ENCODE measurements at regions not wholly inside any gene's neighbourhood (a gene's known extent, or its start where the extent isn't known, plus 50 kb on each side); places are given as distances from the start of the nearest gene placed in this dataset.

DNA sequence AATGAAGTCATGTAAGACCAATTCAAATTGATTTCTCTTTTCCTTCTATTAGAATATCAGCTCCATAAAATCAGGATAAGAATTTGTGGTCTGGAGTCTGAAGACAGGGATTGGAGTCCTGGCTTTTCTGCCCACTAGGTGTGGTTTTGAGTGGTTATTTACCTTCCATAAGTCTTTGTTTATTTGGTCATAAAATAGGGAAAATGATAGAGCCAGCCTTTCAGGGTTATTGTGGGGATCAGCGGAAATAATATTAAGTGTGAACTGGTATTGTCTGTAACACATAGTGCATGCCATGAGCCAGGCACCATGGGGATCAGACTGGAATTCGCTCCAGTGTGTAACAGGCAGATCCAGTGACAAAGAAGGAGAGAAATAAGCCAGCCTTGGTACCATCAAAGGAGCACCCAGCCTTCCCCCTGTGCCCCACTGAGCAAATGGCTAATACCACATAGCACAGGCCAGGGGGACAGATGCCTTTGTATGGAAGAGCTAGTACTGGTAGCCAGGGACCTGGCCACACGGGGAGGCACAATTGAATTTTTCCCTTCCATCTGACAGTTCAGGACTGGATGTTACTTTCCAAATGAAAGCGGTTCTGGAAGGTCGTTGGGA lies 509.7 kb upstream of the PODXL start:
- Mint-ChIP-seq H3K4me3 (no peak overlapping the region), H3K36me3 (no peaks in the 10 kb centered on the region), H3K9me3 (no peaks in the 10 kb centered on the region), H3K27me3 (ENCODE audit: low read depth in 2 of 2) (peaks cover 3 to 31% of the 10 kb centered on the region in 2 donors), H3K27ac (no peak overlapping the region), H3K4me1 (no peaks in the 10 kb centered on the region)
- Histone ChIP-seq H3K4me1 (ENCODE audit: control insufficient read depth, insufficient read depth, low read length) (no peaks in the 10 kb centered on the region), H3K27ac (ENCODE audit: low read length) (no peak overlapping the region), H3K4me3 (ENCODE audit: low read length) (no peak overlapping the region), H3K9me3 (ENCODE audit: control insufficient read depth, insufficient read depth, low read length) (no peaks in the 10 kb centered on the region), H3K27me3 (ENCODE audit: control insufficient read depth, insufficient read depth, low read length) (no peaks in the 10 kb centered on the region), H3K36me3 (ENCODE audit: control insufficient read depth, insufficient read depth, low read length) (no peaks in the 10 kb centered on the region)
- ATAC-seq (no peak), DNase-seq (no peak)
- TF ChIP-seq, protein P1, sequence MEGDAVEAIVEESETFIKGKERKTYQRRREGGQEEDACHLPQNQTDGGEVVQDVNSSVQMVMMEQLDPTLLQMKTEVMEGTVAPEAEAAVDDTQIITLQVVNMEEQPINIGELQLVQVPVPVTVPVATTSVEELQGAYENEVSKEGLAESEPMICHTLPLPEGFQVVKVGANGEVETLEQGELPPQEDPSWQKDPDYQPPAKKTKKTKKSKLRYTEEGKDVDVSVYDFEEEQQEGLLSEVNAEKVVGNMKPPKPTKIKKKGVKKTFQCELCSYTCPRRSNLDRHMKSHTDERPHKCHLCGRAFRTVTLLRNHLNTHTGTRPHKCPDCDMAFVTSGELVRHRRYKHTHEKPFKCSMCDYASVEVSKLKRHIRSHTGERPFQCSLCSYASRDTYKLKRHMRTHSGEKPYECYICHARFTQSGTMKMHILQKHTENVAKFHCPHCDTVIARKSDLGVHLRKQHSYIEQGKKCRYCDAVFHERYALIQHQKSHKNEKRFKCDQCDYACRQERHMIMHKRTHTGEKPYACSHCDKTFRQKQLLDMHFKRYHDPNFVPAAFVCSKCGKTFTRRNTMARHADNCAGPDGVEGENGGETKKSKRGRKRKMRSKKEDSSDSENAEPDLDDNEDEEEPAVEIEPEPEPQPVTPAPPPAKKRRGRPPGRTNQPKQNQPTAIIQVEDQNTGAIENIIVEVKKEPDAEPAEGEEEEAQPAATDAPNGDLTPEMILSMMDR (IDR thresholded peaks at IDR 0.05): no peak
- intact Hi-C loops (cut with micrococcal nuclease): no loop called here
- 71% methylated on average over 5 of the region's 5 CpGs for WGBS (ENCODE audit: insufficient coverage)

DNA sequence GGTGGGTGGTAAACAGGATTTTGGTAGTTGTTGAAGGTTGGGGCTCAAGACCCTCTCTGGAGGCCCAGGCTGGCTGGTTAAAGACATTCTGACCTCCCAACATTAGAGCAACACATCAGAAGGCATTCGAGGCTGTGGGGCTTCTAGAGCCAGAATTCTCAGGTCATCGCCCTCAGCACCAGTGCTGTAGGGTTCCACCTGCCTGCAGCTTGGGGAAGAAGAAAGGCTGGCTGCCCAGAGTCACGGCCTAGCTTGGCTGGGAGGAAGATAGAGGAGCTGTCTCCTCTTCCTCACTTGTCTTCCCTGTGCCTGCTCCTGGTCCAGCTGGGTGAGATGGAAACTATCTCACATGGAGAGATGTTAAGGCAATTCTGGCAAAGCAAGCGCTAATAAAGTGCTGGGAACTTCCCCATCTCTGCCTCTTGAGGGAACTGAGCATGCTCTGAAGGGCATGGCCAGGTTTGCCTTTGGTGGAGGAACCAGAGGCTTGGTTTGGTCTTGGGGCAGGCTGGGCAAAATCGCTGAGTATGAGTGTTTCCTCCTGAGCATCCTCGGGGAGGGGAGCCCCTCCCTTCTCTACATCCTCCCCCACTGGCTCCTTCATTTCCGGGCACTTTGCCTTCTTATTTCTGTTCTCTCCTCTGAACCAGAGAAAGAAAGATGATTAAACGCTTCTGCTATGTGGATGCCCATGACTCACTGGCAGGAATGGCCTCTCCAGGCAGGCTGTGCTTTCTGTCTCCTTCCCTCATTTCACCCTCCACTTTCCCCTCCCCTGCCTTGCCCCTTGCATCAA lies 509.0 kb upstream of the PODXL start:
- no peak overlapping the region for H3K27ac Mint-ChIP-seq
- no peaks in the 10 kb centered on the region for H3K4me1 Mint-ChIP-seq
- no peaks in the 10 kb centered on the region for H3K9me3 Mint-ChIP-seq
- Histone ChIP-seq H3K27ac (ENCODE audit: low read length) (no peak overlapping the region), H3K27me3 (ENCODE audit: control insufficient read depth, insufficient read depth, low read length) (no peaks in the 10 kb centered on the region), H3K36me3 (ENCODE audit: control insufficient read depth, insufficient read depth, low read length) (no peaks in the 10 kb centered on the region), H3K4me1 (ENCODE audit: control insufficient read depth, insufficient read depth, low read length) (no peaks in the 10 kb centered on the region), H3K9me3 (ENCODE audit: control insufficient read depth, insufficient read depth, low read length) (no peaks in the 10 kb centered on the region), H3K4me3 (ENCODE audit: low read length) (no peak overlapping the region)
- H3K36me3 Mint-ChIP-seq: no peaks in the 10 kb centered on the region
- intact Hi-C loops (cut with micrococcal nuclease): no loop called here
- TF ChIP-seq, protein P1 (IDR thresholded peaks at IDR 0.05): no peak
- ATAC-seq (no peak), DNase-seq (no peak)
- peaks cover 3 to 35% of the 10 kb centered on the region in 2 donors for H3K27me3 Mint-ChIP-seq (ENCODE audit: low read depth in 2 of 2)
- no peak overlapping the region for H3K4me3 Mint-ChIP-seq
- WGBS (ENCODE audit: insufficient coverage): 60% methylated on average over 8 of the region's 8 CpGs

DNA sequence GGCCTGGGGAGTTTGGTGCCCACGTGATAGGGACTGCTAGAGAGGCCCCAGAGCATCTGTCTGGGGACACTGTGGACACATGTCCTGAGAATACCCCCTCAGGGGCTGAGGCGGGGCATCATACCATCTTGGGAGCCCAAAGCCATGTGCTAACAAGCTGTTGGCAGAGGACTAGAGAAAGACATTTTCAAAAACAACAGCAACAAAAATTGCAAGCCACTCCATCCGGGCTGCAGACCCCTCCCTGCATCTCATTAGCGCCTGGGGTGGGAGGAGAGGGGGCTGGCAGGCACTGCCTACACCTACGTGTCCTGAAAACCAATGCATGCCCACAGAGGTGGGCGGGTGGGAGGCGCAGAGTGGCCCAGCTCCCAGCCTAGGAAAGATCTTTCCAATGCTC lies 507.4 kb upstream of the PODXL start:
- Histone ChIP-seq H3K9me3 (ENCODE audit: control insufficient read depth, insufficient read depth, low read length) (no peaks in the 10 kb centered on the region), H3K36me3 (ENCODE audit: control insufficient read depth, insufficient read depth, low read length) (no peaks in the 10 kb centered on the region), H3K27ac (ENCODE audit: low read length) (no peak overlapping the region), H3K27me3 (ENCODE audit: control insufficient read depth, insufficient read depth, low read length) (no peaks in the 10 kb centered on the region), H3K4me3 (ENCODE audit: low read length) (no peak overlapping the region), H3K4me1 (ENCODE audit: control insufficient read depth, insufficient read depth, low read length) (no peaks in the 10 kb centered on the region)
- H3K27ac Mint-ChIP-seq: no peak overlapping the region
- H3K4me3 Mint-ChIP-seq: no peak overlapping the region
- H3K4me1 Mint-ChIP-seq: no peaks in the 10 kb centered on the region
- ATAC-seq (no peak), DNase-seq (no peak)
- intact Hi-C loops (cut with micrococcal nuclease): no loop called here
- peaks cover 6 to 35% of the 10 kb centered on the region in 2 donors for H3K27me3 Mint-ChIP-seq (ENCODE audit: low read depth in 2 of 2)
- TF ChIP-seq, protein P1 (IDR thresholded peaks at IDR 0.05): no peak
- no peaks in the 10 kb centered on the region for H3K36me3 Mint-ChIP-seq
- 64% methylated on average over 7 of the region's 7 CpGs for WGBS (ENCODE audit: insufficient coverage)
- no peaks in the 10 kb centered on the region for H3K9me3 Mint-ChIP-seq
